Natural killer cell (primary cell): ENCODE measurements at regions not wholly inside any gene's neighbourhood (a gene's known extent, or its start where the extent isn't known, plus 50 kb on each side); places are given as distances from the start of the nearest gene placed in this dataset.

Experiments used
- ATAC-seq, 3 donors: fragments of 150-1000 bp in 2 of 3; fragments of 200-7000 bp in 1 of 3; cut with Tn5 transposase; 1 replicate in 1 of 3; 2 replicates in 2 of 3; pipeline ENCODE4 v1.10.0; 2021; ENCODE audit warnings: mild to moderate bottlenecking in 2 of 3, moderate library complexity in 2 of 3
- DNase-seq, 2 donors: peaks; one replicate each; pipeline versions ENCODE4 v3.0.0 to v3.0.0-alpha.2; 2013 to 2021; ENCODE audit warnings: mixed read lengths in 1 of 2
- H3K27ac ChIP-seq: one replicate; pipeline ENCODE4 v1.5.1; 2013; ENCODE audit warnings: mild to moderate bottlenecking, low read length
- H3K27me3 ChIP-seq: one replicate; pipeline ENCODE4 v1.6.1; 2013; ENCODE audit warnings: low read length; ENCODE audit not compliant: control insufficient read depth, insufficient read depth
- H3K36me3 ChIP-seq: one replicate; pipeline ENCODE4 v1.6.1; 2013; ENCODE audit warnings: low read length; ENCODE audit not compliant: control insufficient read depth, insufficient read depth
- H3K4me1 ChIP-seq: one replicate; pipeline ENCODE4 v1.6.1; 2013; ENCODE audit warnings: low read length; ENCODE audit not compliant: control insufficient read depth, insufficient read depth
- H3K4me3 ChIP-seq: one replicate; pipeline ENCODE4 v1.5.1; 2013; ENCODE audit warnings: low read length
- H3K9me3 ChIP-seq: one replicate; pipeline ENCODE4 v1.6.1; 2013; ENCODE audit warnings: low read length; ENCODE audit not compliant: control insufficient read depth, insufficient read depth
- H3K27ac Mint-ChIP-seq, 2 donors: one replicate each; pipeline ENCODE4 v1.8.0; 2022; ENCODE audit warnings: mild to moderate bottlenecking in 2 of 2, mixed read lengths in 2 of 2, moderate library complexity in 1 of 2
- H3K27me3 Mint-ChIP-seq, 2 donors: one replicate each; pipeline ENCODE4 v1.8.0; 2022; ENCODE audit warnings: low read depth in 2 of 2, mixed read lengths in 2 of 2
- H3K36me3 Mint-ChIP-seq: one replicate; pipeline ENCODE4 v1.8.0; 2022; ENCODE audit warnings: mixed read lengths
- H3K4me1 Mint-ChIP-seq, 2 donors: one replicate each; pipeline ENCODE4 v1.8.0; 2022; ENCODE audit warnings: mixed read lengths in 2 of 2
- H3K4me3 Mint-ChIP-seq: one replicate; pipeline ENCODE4 v1.8.0; 2022; ENCODE audit warnings: mild to moderate bottlenecking, moderate library complexity, mixed read lengths
- H3K9me3 Mint-ChIP-seq, 2 donors: one replicate each; pipeline ENCODE4 v1.8.0; 2022; ENCODE audit warnings: mixed read lengths in 2 of 2
- WGBS: methylation state at CpG from one replicate; pipeline ENCODE4 v1.1.7; 2013; ENCODE audit warnings: missing lambda C conversion rate; ENCODE audit not compliant: insufficient coverage; 5-methylcytosine and 5-hydroxymethylcytosine counted together
- intact Hi-C: fragments of 100-400 bp; cut with micrococcal nuclease; formaldehyde crosslinking; loops from one replicate; pipeline ENCODE4 v1.14.2; 2022
- TF ChIP-seq, protein P1 (sequence below): fragments of 200-600 bp; IDR thresholded peaks from one replicate; pipeline ENCODE4 v1.8.0; 2022; ENCODE audit warnings: antibody characterized with exemption

DNA sequence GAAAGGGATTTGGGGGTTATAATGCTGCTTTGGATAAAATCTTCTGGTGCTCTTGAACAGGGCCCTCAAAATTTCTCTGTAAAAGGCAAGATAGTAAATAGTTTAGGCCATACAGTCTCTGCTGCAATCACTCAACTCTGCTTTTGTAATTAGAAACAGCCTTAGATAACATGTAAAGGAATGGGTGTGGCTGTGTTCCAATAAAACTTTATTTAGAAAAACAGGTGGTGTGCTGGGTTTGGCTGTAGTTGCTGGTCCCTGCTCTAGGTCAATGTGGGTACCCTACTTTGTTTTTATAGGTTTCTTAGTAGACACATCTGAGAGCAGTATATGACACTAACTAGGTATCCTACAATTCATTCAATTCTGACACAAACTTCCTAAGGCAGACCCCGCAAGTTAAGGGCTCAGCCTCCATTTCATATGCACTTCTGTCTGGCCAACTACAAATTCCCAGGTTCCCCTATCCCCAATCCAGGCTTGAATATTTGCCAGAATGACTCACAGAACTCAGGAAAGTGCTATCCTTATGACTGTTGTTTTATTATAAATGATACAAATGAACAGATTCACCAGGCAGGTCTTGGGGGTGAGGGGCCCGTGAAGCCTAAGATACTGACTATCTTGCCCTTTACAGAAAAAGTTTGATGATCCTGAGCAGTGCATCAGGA lies 349.9 kb downstream of the RPS24 start:
- ATAC-seq = no peak
- WGBS = 97% methylated on average over 2 of the region's 2 CpGs
- no peak overlapping the region for H3K4me3 ChIP-seq
- no peaks in the 10 kb centered on the region for H3K36me3 Mint-ChIP-seq
- H3K27me3 ChIP-seq = no peaks in the 10 kb centered on the region
- H3K4me1 Mint-ChIP-seq = no peaks in the 10 kb centered on the region
- no peak overlapping the region for H3K4me3 Mint-ChIP-seq
- peaks cover 6 to 19% of the 10 kb centered on the region in 2 donors for H3K27me3 Mint-ChIP-seq
- H3K36me3 ChIP-seq = no peaks in the 10 kb centered on the region
- TF ChIP-seq, protein P1, sequence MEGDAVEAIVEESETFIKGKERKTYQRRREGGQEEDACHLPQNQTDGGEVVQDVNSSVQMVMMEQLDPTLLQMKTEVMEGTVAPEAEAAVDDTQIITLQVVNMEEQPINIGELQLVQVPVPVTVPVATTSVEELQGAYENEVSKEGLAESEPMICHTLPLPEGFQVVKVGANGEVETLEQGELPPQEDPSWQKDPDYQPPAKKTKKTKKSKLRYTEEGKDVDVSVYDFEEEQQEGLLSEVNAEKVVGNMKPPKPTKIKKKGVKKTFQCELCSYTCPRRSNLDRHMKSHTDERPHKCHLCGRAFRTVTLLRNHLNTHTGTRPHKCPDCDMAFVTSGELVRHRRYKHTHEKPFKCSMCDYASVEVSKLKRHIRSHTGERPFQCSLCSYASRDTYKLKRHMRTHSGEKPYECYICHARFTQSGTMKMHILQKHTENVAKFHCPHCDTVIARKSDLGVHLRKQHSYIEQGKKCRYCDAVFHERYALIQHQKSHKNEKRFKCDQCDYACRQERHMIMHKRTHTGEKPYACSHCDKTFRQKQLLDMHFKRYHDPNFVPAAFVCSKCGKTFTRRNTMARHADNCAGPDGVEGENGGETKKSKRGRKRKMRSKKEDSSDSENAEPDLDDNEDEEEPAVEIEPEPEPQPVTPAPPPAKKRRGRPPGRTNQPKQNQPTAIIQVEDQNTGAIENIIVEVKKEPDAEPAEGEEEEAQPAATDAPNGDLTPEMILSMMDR = no peak
- intact Hi-C loops = no loop called here
- no peaks in the 10 kb centered on the region for H3K9me3 Mint-ChIP-seq
- DNase-seq = no peak
- no peaks in the 10 kb centered on the region for H3K9me3 ChIP-seq
- H3K27ac Mint-ChIP-seq = no peak overlapping the region
- no peak overlapping the region for H3K27ac ChIP-seq
- H3K4me1 ChIP-seq = no peaks in the 10 kb centered on the region

DNA sequence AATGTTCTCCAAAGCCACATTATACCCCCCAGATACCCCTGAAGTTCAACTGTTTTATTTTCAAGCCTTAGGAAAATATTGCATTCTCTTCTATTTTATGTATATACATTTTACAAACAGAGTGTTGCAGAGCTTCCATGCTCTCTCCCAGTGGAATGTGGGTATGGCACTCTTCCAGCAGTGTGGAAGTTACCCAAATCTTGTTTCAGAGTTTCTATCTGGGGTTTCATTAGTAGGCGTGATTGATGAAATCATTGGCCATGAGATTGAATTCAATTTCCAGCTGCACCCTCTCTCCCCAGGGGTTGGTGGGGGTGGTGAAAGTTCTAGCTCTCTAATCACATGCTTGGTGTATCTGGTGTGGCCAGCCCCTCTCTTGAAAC lies 350.4 kb downstream of the RPS24 start:
- H3K9me3 Mint-ChIP-seq = no peaks in the 10 kb centered on the region
- Histone ChIP-seq H3K4me1 (no peaks in the 10 kb centered on the region), H3K27ac (no peak overlapping the region), H3K36me3 (no peaks in the 10 kb centered on the region), H3K9me3 (no peaks in the 10 kb centered on the region), H3K4me3 (no peak overlapping the region), H3K27me3 (no peaks in the 10 kb centered on the region)
- no peak overlapping the region for H3K27ac Mint-ChIP-seq
- no peak overlapping the region for H3K4me3 Mint-ChIP-seq
- no peaks in the 10 kb centered on the region for H3K36me3 Mint-ChIP-seq
- peaks cover 6 to 19% of the 10 kb centered on the region in 2 donors for H3K27me3 Mint-ChIP-seq
- intact Hi-C loops = no loop called here
- WGBS = 100% methylated on average over 1 of the region's 1 CpG
- H3K4me1 Mint-ChIP-seq = no peaks in the 10 kb centered on the region
- TF ChIP-seq, protein P1 = no peak
- DNase-seq (no peak), ATAC-seq (no peak)

DNA sequence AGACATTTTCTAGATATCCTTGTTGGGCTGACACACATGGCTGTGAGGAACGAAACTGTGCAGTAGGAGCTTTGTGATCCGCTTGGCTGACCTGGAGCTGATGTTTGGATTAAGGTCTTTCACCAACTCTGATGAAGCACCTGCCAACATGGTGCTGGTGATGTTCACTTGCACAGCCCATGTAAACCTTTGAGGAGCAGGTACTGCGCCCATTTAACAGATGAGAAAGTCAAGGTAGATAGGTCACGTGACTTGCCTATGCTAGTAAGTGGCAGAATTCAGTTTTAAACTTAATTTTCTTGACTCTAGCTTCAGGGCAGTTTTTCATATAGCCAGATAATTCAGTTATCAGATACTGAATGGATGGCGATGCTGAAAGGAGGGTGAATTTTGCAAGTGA lies 351.9 kb downstream of the RPS24 start:
- Mint-ChIP-seq H3K27me3 (peaks cover 6 to 19% of the 10 kb centered on the region in 2 donors), H3K9me3 (no peaks in the 10 kb centered on the region), H3K4me1 (no peaks in the 10 kb centered on the region), H3K4me3 (no peak overlapping the region), H3K27ac (no peak overlapping the region), H3K36me3 (no peaks in the 10 kb centered on the region)
- no peak overlapping the region for H3K27ac ChIP-seq
- no peak overlapping the region for H3K4me3 ChIP-seq
- H3K4me1 ChIP-seq = no peaks in the 10 kb centered on the region
- no peak for ATAC-seq
- TF ChIP-seq, protein P1 = no peak
- intact Hi-C loops = no loop called here
- no peak for DNase-seq
- WGBS = 79% methylated on average over 5 of the region's 5 CpGs
- no peaks in the 10 kb centered on the region for H3K27me3 ChIP-seq
- no peaks in the 10 kb centered on the region for H3K36me3 ChIP-seq
- H3K9me3 ChIP-seq = no peaks in the 10 kb centered on the region

DNA sequence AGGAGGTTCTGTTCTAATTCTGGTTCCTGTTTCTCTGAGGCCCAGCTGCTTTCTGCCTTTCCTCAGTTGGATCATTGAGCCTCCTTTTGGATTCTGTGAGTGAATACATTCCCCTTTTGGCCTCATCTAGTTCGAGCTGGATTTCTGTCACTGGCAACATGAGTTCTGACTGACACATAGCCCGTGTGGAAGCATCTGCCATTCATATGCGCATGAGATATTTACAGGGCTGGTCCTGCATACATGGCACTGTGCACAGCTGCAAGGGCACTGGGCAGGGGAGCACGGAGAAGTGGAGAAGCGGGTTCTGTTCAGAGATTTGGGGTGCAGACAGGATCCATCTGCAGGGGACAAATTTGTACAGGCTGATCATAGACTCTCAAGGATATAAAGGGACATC lies 352.8 kb downstream of the RPS24 start:
- WGBS = 77% methylated on average over 5 of the region's 5 CpGs
- Histone ChIP-seq H3K27ac (no peak overlapping the region), H3K27me3 (no peaks in the 10 kb centered on the region), H3K9me3 (no peaks in the 10 kb centered on the region), H3K36me3 (no peaks in the 10 kb centered on the region), H3K4me1 (no peaks in the 10 kb centered on the region), H3K4me3 (no peak overlapping the region)
- TF ChIP-seq, protein P1 = no peak
- intact Hi-C loops = no loop called here
- H3K27me3 Mint-ChIP-seq = peaks cover 6 to 15% of the 10 kb centered on the region in 2 donors
- no peak for DNase-seq
- H3K4me3 Mint-ChIP-seq = no peak overlapping the region
- no peaks in the 10 kb centered on the region for H3K36me3 Mint-ChIP-seq
- no peaks in the 10 kb centered on the region for H3K4me1 Mint-ChIP-seq
- no peaks in the 10 kb centered on the region for H3K9me3 Mint-ChIP-seq
- H3K27ac Mint-ChIP-seq = no peak overlapping the region
- ATAC-seq = no peak
